ENCODE measurements at regions not wholly inside any gene's neighbourhood (a gene's known extent, or its start where the extent isn't known, plus 50 kb on each side); places are given as distances from the start of the nearest gene placed in this dataset.
"Not testable (repeated sequence)": the region's sequence is repeated elsewhere in the genome, so short reads cannot be mapped to it uniquely, and the experiment has no call there.

GRCh38 chr10:36736311-36736710 is 389.1 kb upstream of the ANKRD30A start:
- TF ChIP-seq SRF (IDR thresholded peaks at IDR 0.05; ENCODE audit: low read depth in 2 of 2, low read length in 2 of 2) (no peak), SIX5 (IDR thresholded peaks at IDR 0.05; ENCODE audit: low read depth, low read length, severe bottlenecking) (no peak), SMC3 (IDR thresholded peaks at IDR 0.05; ENCODE audit: borderline replicate concordance, low read length) (no peak), ATF3 (IDR thresholded peaks at IDR 0.05; ENCODE audit: borderline replicate concordance, extremely low read depth, low read depth, low read length) (no peak), SPI1 (IDR thresholded peaks at IDR 0.05; ENCODE audit: borderline replicate concordance, insufficient read depth, low read depth, low read length) (no peak), PAX5 (IDR thresholded peaks at IDR 0.05; ENCODE audit: borderline replicate concordance, low read depth, low read length) (no peak), YY1 (IDR thresholded peaks at IDR 0.05; ENCODE audit: low read depth, low read length) (no peak), EGR1 (IDR thresholded peaks at IDR 0.05; ENCODE audit: borderline replicate concordance in 1 of 2, low read depth in 2 of 2, low read length in 2 of 2) (no peak), IRF5 (IDR thresholded peaks at IDR 0.05; ENCODE audit: borderline replicate concordance) (no peak), ELK1 (IDR thresholded peaks at IDR 0.05; ENCODE audit: low read depth, low read length) (no peak)
- ChIA-PET SMC1A (ENCODE audit: uncharacterized antibody, unreplicated experiment) (no interaction called here), CTCF (no interaction called here), RAD21 (ENCODE audit: unreplicated experiment) (no interaction called here), POLR2A (no interaction called here)
- BruUV-seq (replicated peaks) = no TSS peak
- no peaks in the 10 kb centered on the region for H3K36me3 ChIP-seq (ENCODE audit: control insufficient read depth in 2 of 2, insufficient read depth in 2 of 2, low read length in 1 of 2)
- H3K9me3 ChIP-seq (replicated peaks; ENCODE audit: control insufficient read depth, insufficient read depth, low read length) = no peaks in the 10 kb centered on the region
- H3K9ac ChIP-seq (ENCODE audit: control insufficient read depth, insufficient read depth, low read length) = no peak overlapping the region
- H3K4me3 ChIP-seq = no peak overlapping the region
- no peak for FAIRE-seq
- in situ Hi-C loops (cut with MboI) (no loop called here), intact Hi-C loops (cut with micrococcal nuclease; ENCODE audit: unreplicated experiment) (no loop called here)
- no peaks in the 10 kb centered on the region for H3K79me2 ChIP-seq (ENCODE audit: control insufficient read depth, insufficient read depth, low read length)
- no peaks in the 10 kb centered on the region for H4K20me1 ChIP-seq (ENCODE audit: control insufficient read depth, insufficient read depth)
- no peak for ATAC-seq
- H3K27ac ChIP-seq (ENCODE audit: control insufficient read depth, insufficient read depth) = no peak overlapping the region
- no peak overlapping the region for H2AFZ ChIP-seq (ENCODE audit: control insufficient read depth, low read depth, low read length)
- DNase-seq (ENCODE audit: low read depth, low spot score) = no peak
- 0% methylated on average over 1 of the region's 1 CpG for WGBS (ENCODE audit: insufficient coverage, insufficient replicate concordance, low lambda C conversion rate, missing lambda C conversion rate)
- H3K4me2 ChIP-seq (ENCODE audit: control insufficient read depth, insufficient read depth) = no peak overlapping the region
- H3K4me1 ChIP-seq (ENCODE audit: control insufficient read depth, insufficient read depth, low read length) = no peaks in the 10 kb centered on the region
- no peaks in the 10 kb centered on the region for H3K27me3 ChIP-seq (replicated peaks in 1 of 2; ENCODE audit: control insufficient read depth in 2 of 2, insufficient read depth in 2 of 2, low read length in 1 of 2)

- 49% methylated on average over 13 of the region's 21 CpGs for WGBS (ENCODE audit: insufficient coverage, insufficient replicate concordance, low lambda C conversion rate, missing lambda C conversion rate)
- H3K36me3 ChIP-seq (ENCODE audit: control insufficient read depth in 2 of 2, insufficient read depth in 2 of 2, low read length in 1 of 2); H2AFZ ChIP-seq (ENCODE audit: control insufficient read depth, low read depth, low read length); H3K79me2 ChIP-seq (ENCODE audit: control insufficient read depth, insufficient read depth, low read length); H3K4me3 ChIP-seq; H3K27me3 ChIP-seq (replicated peaks in 1 of 2; ENCODE audit: control insufficient read depth in 2 of 2, insufficient read depth in 2 of 2, low read length in 1 of 2); DNase-seq (ENCODE audit: low read depth, low spot score); RAD21 ChIA-PET (ENCODE audit: unreplicated experiment); H3K9me3 ChIP-seq (replicated peaks; ENCODE audit: control insufficient read depth, insufficient read depth, low read length); H3K4me2 ChIP-seq (ENCODE audit: control insufficient read depth, insufficient read depth); FAIRE-seq; POLR2A ChIA-PET; ATAC-seq; BruUV-seq (replicated peaks); CTCF ChIA-PET; SMC1A ChIA-PET (ENCODE audit: uncharacterized antibody, unreplicated experiment); in situ Hi-C loops (cut with MboI); H3K27ac ChIP-seq (ENCODE audit: control insufficient read depth, insufficient read depth); H3K4me1 ChIP-seq (ENCODE audit: control insufficient read depth, insufficient read depth, low read length); H4K20me1 ChIP-seq (ENCODE audit: control insufficient read depth, insufficient read depth); intact Hi-C loops (cut with micrococcal nuclease; ENCODE audit: unreplicated experiment); H3K9ac ChIP-seq (ENCODE audit: control insufficient read depth, insufficient read depth, low read length): not testable (repeated sequence)
Observed at GRCh38 chr10:36734590-36734989, 390.8 kb upstream of the ANKRD30A start.
